Upper lobe of right lung (tissue), 1 donor: ENCODE measurements at regions not wholly inside any gene's neighbourhood (a gene's known extent, or its start where the extent isn't known, plus 50 kb on each side); places are given as distances from the start of the nearest gene placed in this dataset.

Source experiments
- ATAC-seq: fragments of 200-7000 bp; cut with Tn5 transposase; one replicate; pipeline ENCODE4 v1.9.1; 2020; ENCODE audit warnings: mild to moderate bottlenecking, moderate library complexity
- DNase-seq: peaks from one replicate; pipeline ENCODE4 v3.0.0-alpha.2; 2020
- H3K27ac ChIP-seq: fragments of 200-600 bp; one replicate; pipeline ENCODE4 v1.8.0; 2022
- H3K27me3 ChIP-seq: fragments of 200-600 bp; one replicate; pipeline ENCODE4 v1.8.0; 2022; ENCODE audit warnings: mild to moderate bottlenecking
- H3K36me3 ChIP-seq: fragments of 200-600 bp; one replicate; pipeline ENCODE4 v1.8.0; 2022
- H3K4me1 ChIP-seq: fragments of 200-600 bp; one replicate; pipeline ENCODE4 v1.8.0; 2022
- H3K4me3 ChIP-seq: fragments of 200-600 bp; one replicate; pipeline ENCODE4 v1.8.0; 2022; ENCODE audit warnings: mild to moderate bottlenecking
- H3K9me3 ChIP-seq: fragments of 200-600 bp; one replicate; pipeline ENCODE4 v1.8.0; 2022
- intact Hi-C: fragments of 100-400 bp; cut with DNase I; formaldehyde crosslinking; loops from one replicate; pipeline ENCODE4 v1.11.0; 2022
- TF ChIP-seq, protein P1 (sequence below): fragments of 200-600 bp; IDR thresholded peaks from one replicate; pipeline ENCODE4 v1.8.0; 2022; ENCODE audit warnings: antibody characterized with exemption
- donor health status: DM: no; HTN: yes; CAD: no; lungs with severe emphysema.

DNA sequence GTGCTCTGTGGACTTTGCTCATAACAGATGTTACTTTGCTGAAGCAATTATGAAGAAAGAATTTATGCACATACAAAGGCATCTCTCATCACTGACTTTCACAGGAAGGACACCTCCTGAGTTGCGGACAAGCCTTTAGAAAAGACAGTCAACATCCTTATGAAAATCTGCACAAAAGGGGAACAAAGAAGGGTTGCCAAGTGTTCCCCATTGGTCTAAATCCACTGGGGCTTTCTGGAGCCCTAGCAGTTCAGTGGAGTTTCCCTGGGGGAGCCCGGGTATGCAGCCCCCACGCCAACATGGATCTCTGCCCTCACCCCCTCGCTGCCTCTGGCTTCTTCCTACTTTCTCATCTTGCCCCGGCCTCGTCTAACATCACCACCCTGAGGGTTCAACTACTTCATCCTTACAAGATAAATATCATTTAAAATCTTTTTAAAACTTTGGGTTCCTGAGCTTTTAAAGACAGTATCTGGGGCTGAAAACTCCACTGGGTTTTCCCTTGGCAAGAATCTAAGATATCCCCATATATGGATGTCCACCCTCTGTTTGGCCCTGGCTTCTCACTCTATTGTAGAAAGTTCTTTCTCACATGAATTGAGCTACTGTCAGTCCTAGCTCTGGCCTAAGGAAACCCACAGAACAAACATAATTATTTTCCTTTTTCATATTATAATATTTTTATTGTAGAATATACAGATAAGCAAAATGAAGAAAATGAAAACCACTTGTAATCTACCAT, 207.9 kb upstream of the RGMA start:
- TF ChIP-seq, protein P1, sequence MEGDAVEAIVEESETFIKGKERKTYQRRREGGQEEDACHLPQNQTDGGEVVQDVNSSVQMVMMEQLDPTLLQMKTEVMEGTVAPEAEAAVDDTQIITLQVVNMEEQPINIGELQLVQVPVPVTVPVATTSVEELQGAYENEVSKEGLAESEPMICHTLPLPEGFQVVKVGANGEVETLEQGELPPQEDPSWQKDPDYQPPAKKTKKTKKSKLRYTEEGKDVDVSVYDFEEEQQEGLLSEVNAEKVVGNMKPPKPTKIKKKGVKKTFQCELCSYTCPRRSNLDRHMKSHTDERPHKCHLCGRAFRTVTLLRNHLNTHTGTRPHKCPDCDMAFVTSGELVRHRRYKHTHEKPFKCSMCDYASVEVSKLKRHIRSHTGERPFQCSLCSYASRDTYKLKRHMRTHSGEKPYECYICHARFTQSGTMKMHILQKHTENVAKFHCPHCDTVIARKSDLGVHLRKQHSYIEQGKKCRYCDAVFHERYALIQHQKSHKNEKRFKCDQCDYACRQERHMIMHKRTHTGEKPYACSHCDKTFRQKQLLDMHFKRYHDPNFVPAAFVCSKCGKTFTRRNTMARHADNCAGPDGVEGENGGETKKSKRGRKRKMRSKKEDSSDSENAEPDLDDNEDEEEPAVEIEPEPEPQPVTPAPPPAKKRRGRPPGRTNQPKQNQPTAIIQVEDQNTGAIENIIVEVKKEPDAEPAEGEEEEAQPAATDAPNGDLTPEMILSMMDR: no peak
- no peaks in the 10 kb centered on the region for H3K36me3 ChIP-seq

DNA sequence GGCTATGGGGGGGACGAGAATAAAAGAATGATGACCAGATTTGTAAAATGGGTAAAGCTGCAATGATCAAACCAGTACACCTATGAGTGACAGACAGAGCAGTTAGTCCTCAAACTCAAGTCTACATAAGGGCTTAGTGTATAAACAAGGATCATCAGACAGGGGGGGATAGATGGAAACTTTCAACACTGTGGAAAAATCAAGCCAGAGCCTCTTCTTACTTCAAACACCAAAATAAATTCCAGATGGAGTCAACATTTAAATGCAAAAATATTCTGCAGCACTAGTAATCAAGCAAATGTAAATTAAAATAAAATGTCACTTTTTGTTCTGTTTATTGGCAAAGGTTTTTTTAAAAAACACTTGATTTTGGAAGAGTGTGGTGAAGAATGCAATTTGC, 205.9 kb upstream of the RGMA start:
- no peaks in the 10 kb centered on the region for H3K36me3 ChIP-seq

More for the DNA sequence above, 207.9 kb upstream of the RGMA start:
- DNase-seq: no peak
- Histone ChIP-seq H3K27me3 (no peaks in the 10 kb centered on the region), H3K9me3 (no peaks in the 10 kb centered on the region), H3K4me3 (no peak overlapping the region), H3K27ac (no peak overlapping the region), H3K4me1 (no peaks in the 10 kb centered on the region)
- intact Hi-C loops: no loop called here
- ATAC-seq: no peak

DNA sequence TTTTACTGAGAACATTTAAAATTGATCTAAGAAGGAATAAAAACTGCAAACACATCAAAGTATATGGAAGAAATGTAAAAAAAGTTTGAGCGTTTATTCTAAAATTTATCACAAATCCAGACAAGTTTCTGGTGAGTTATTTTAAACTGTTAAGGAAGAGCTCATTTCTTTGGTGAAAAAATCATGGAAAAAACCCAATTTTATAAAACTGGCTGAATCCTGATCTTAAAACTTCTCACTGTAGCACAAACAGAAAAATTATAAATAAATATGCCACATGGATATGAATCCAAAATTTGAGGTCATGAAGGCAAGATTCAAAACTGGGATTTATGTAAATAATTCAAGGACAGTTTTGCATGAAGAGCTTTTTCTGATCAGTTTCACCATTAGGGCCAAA, 205.1 kb upstream of the RGMA start:
- Histone ChIP-seq H3K4me1 (no peaks in the 10 kb centered on the region), H3K4me3 (no peak overlapping the region), H3K36me3 (no peaks in the 10 kb centered on the region), H3K27me3 (peaks cover 2% of the 10 kb centered on the region), H3K9me3 (no peaks in the 10 kb centered on the region), H3K27ac (no peak overlapping the region)
- intact Hi-C loops: no loop called here
- no peak for ATAC-seq
- no peak for DNase-seq
- TF ChIP-seq, protein P1: no peak

More for the DNA sequence above, 205.9 kb upstream of the RGMA start:
- Histone ChIP-seq H3K27ac (no peak overlapping the region), H3K4me1 (no peaks in the 10 kb centered on the region), H3K27me3 (no peaks in the 10 kb centered on the region), H3K4me3 (no peak overlapping the region), H3K9me3 (no peaks in the 10 kb centered on the region)
- ATAC-seq (no peak), DNase-seq (no peak)
- TF ChIP-seq, protein P1: no peak
- intact Hi-C loops: no loop called here

DNA sequence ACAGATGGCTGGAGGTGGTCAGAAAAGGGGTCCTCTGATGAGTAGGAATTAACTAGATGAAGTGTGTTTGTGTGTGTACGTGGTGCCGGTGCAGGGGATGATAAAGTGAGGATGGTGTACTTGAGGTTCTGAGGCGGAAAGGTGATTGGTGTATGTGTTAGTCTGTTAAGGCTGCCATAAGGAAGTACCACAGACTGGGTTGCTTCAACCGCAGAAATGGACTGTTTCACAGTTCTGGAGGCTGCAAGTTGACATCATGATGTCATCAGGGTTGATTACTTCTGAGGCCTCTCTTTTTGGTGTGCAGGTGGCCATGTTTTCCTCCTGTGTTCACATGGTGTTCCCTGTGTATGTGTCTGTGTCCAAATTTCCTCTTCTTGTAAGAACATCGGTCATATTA, 202.4 kb upstream of the RGMA start:
- ATAC-seq (no peak), DNase-seq (no peak)
- TF ChIP-seq, protein P1: no peak
- Histone ChIP-seq H3K36me3 (no peaks in the 10 kb centered on the region), H3K4me1 (no peaks in the 10 kb centered on the region), H3K27ac (no peak overlapping the region), H3K27me3 (peaks cover 4% of the 10 kb centered on the region), H3K4me3 (no peak overlapping the region), H3K9me3 (no peaks in the 10 kb centered on the region)
- intact Hi-C loops: no loop called here

DNA sequence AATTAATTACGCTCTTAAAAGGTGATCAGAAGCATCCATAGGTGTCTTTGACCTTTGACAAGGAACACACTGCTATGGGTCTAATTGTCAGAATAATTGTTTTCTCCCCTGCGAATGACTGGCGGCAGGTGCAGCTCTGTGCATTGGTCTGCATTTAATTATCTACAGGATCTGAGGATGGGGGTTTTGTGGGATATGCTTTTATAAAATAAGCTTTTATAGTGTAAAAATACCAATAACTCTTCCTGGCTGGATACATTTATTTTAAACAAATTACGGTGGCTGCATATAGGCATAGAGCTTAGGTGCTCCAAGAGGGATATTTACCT, 201.6 kb upstream of the RGMA start:
- Histone ChIP-seq H3K36me3 (no peaks in the 10 kb centered on the region), H3K27ac (no peak overlapping the region), H3K9me3 (no peaks in the 10 kb centered on the region), H3K27me3 (peaks cover 4% of the 10 kb centered on the region), H3K4me3 (no peak overlapping the region), H3K4me1 (no peaks in the 10 kb centered on the region)
- TF ChIP-seq, protein P1: no peak
- no peak for DNase-seq
- intact Hi-C loops: no loop called here
- ATAC-seq: no peak
